Effector memory CD8-positive, alpha-beta T cell (primary cell): ENCODE measurements at regions not wholly inside any gene's neighbourhood (a gene's known extent, or its start where the extent isn't known, plus 50 kb on each side); places are given as distances from the start of the nearest gene placed in this dataset.

ENCODE experiments used
- ATAC-seq: fragments of 150-1000 bp; cut with Tn5 transposase; replicated peaks from 2 replicates; pipeline ENCODE4 v1.10.0; 2021; ENCODE audit warnings: mild to moderate bottlenecking, moderate library complexity
- DNase-seq, 3 experiments: peaks; one replicate each; pipeline ENCODE4 v3.0.0; 2021
- H3K27ac Mint-ChIP-seq, 2 donors: one replicate each; pipeline ENCODE4 v1.8.0; 2022; ENCODE audit warnings: mild to moderate bottlenecking in 2 of 2, mixed read lengths in 2 of 2, moderate library complexity in 2 of 2
- H3K27me3 Mint-ChIP-seq, 2 donors: one replicate each; pipeline ENCODE4 v1.8.0; 2022; ENCODE audit warnings: mixed read lengths in 2 of 2
- H3K36me3 Mint-ChIP-seq: one replicate; pipeline ENCODE4 v1.8.0; 2022; ENCODE audit warnings: mild to moderate bottlenecking, moderate library complexity, mixed read lengths; ENCODE audit not compliant: insufficient read depth
- H3K4me1 Mint-ChIP-seq, 2 donors: one replicate each; pipeline ENCODE4 v1.8.0; 2022; ENCODE audit warnings: low read depth in 2 of 2, mixed read lengths in 2 of 2
- H3K4me3 Mint-ChIP-seq, 2 donors: one replicate each; pipeline ENCODE4 v1.8.0; 2022; ENCODE audit warnings: mild to moderate bottlenecking in 2 of 2, mixed read lengths in 2 of 2, moderate library complexity in 2 of 2
- H3K9me3 Mint-ChIP-seq, 2 donors: one replicate each; pipeline ENCODE4 v1.8.0; 2022; ENCODE audit warnings: mixed read lengths in 2 of 2

DNA sequence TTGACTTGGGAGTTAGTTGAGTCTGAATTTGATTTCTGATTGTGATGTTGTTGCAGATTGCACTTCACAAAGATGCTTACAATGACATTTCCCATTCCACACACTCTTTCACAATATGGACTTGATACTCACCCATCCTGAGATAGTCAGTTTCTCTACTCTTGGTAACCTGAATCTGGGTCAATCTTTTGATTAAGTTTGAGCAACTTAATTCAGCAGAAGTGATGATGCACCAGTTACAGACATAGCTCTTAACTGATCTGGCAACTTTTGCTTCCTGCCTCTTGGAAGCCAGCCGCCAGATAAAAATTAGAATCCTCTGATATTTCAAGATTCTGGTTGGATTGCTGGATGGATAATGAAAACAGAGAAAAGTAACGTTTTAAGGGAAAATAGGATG, 79.7 kb upstream of the OSMR start:
- ATAC-seq (no peak), DNase-seq (no peak)
- Mint-ChIP-seq H3K36me3 (no peaks in the 10 kb centered on the region), H3K4me3 (no peak overlapping the region), H3K4me1 (no peaks in the 10 kb centered on the region), H3K27me3 (peaks cover 14 to 39% of the 10 kb centered on the region in 2 donors), H3K27ac (no peak overlapping the region), H3K9me3 (peaks cover 0 to 3% of the 10 kb centered on the region in 2 donors)

GRCh38 chr5:38768412-38769211, 77.2 kb upstream of the OSMR start:
- no peak overlapping the region for H3K4me3 Mint-ChIP-seq
- DNase-seq: no peak
- H3K36me3 Mint-ChIP-seq: no peaks in the 10 kb centered on the region
- no peak for ATAC-seq
- no peak overlapping the region for H3K27ac Mint-ChIP-seq
- peaks cover 12 to 50% of the 10 kb centered on the region in 2 donors for H3K27me3 Mint-ChIP-seq
- H3K9me3 Mint-ChIP-seq: peaks cover 0 to 3% of the 10 kb centered on the region in 2 donors
- H3K4me1 Mint-ChIP-seq: no peaks in the 10 kb centered on the region

GRCh38 chr5:38772471-38772870, 73.3 kb upstream of the OSMR start:
- Mint-ChIP-seq H3K36me3 (no peaks in the 10 kb centered on the region), H3K4me3 (no peak overlapping the region), H3K4me1 (no peaks in the 10 kb centered on the region), H3K27me3 (peaks cover 19 to 25% of the 10 kb centered on the region in 2 donors), H3K9me3 (peaks cover 0 to 2% of the 10 kb centered on the region in 2 donors), H3K27ac (no peak overlapping the region)
- ATAC-seq: no peak
- DNase-seq: no peak

GRCh38 chr5:38775218-38775840, 70.5 kb upstream of the OSMR start:
- H3K27ac Mint-ChIP-seq: no peak overlapping the region
- DNase-seq (no peak), ATAC-seq (no peak)
- H3K27me3 Mint-ChIP-seq: peaks cover 20 to 29% of the 10 kb centered on the region in 2 donors
- H3K36me3 Mint-ChIP-seq: no peaks in the 10 kb centered on the region
- H3K4me1 Mint-ChIP-seq: no peaks in the 10 kb centered on the region
- H3K9me3 Mint-ChIP-seq: peaks cover 0 to 2% of the 10 kb centered on the region in 2 donors
- H3K4me3 Mint-ChIP-seq: no peak overlapping the region

GRCh38 chr5:38776149-38776896, 69.5 kb upstream of the OSMR start:
- H3K4me1 Mint-ChIP-seq: no peaks in the 10 kb centered on the region
- peaks cover 0 to 4% of the 10 kb centered on the region in 2 donors for H3K9me3 Mint-ChIP-seq
- no peak overlapping the region for H3K27ac Mint-ChIP-seq
- no peak overlapping the region for H3K4me3 Mint-ChIP-seq
- no peak for ATAC-seq
- no peaks in the 10 kb centered on the region for H3K36me3 Mint-ChIP-seq
- DNase-seq: no peak
- peaks cover 26 to 39% of the 10 kb centered on the region in 2 donors for H3K27me3 Mint-ChIP-seq

GRCh38 chr5:38777111-38777510, 68.7 kb upstream of the OSMR start:
- Mint-ChIP-seq H3K36me3 (no peaks in the 10 kb centered on the region), H3K9me3 (peaks cover 0 to 4% of the 10 kb centered on the region in 2 donors), H3K27ac (no peak overlapping the region), H3K4me1 (no peaks in the 10 kb centered on the region), H3K4me3 (no peak overlapping the region), H3K27me3 (peaks cover 26 to 34% of the 10 kb centered on the region in 2 donors)
- ATAC-seq (no peak), DNase-seq (no peak)

GRCh38 chr5:38780316-38780715, 65.5 kb upstream of the OSMR start:
- ATAC-seq: no peak
- H3K4me3 Mint-ChIP-seq: no peak overlapping the region
- no peaks in the 10 kb centered on the region for H3K4me1 Mint-ChIP-seq
- peaks cover 18 to 32% of the 10 kb centered on the region in 2 donors for H3K27me3 Mint-ChIP-seq
- H3K9me3 Mint-ChIP-seq: peaks cover 0 to 3% of the 10 kb centered on the region in 2 donors
- H3K27ac Mint-ChIP-seq: no peak overlapping the region
- no peaks in the 10 kb centered on the region for H3K36me3 Mint-ChIP-seq
- DNase-seq: no peak

- Mint-ChIP-seq H3K4me1 (no peaks in the 10 kb centered on the region), H3K9me3 (peaks cover 0 to 5% of the 10 kb centered on the region in 2 donors), H3K36me3 (no peaks in the 10 kb centered on the region), H3K4me3 (no peak overlapping the region), H3K27ac (no peak overlapping the region), H3K27me3 (peaks cover 23 to 32% of the 10 kb centered on the region in 2 donors)
- DNase-seq (no peak), ATAC-seq (no peak)
Measured at GRCh38 chr5:38780945-38781344, 64.9 kb upstream of the OSMR start.

DNA sequence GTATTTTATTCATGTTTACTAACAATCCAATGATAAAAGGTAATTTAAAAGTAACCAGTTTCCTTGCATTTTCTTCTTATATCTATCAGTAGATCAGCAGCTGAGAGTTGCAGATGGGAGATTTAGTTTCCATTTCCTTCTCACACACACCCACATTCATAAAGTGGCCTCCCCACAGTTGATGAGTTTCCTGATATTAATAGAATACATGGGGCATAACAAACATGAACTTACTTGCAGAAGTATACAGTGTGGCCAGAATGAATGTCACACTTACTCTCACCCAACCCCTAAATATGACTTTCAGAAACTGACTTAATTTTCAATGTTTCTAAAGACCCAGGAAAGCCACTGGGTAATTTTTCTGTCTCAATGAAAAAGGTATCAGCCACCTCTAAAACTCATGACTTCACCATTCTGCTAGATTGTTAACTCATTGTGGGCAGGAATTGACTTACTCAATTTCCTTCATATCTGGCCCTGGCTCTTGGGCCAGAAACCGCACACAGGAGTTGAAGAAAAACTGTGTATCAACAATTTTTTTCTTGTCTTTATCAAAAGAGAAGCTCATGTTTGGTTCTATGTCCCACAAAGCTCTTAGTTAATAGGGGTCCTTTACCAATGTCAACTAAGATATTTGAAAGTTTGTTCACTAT, 63.5 kb upstream of the OSMR start:
- H3K27ac Mint-ChIP-seq: no peak overlapping the region
- DNase-seq (no peak), ATAC-seq (no peak)
- H3K9me3 Mint-ChIP-seq: peaks cover 0 to 7% of the 10 kb centered on the region in 2 donors
- no peaks in the 10 kb centered on the region for H3K4me1 Mint-ChIP-seq
- peaks cover 15 to 30% of the 10 kb centered on the region in 2 donors for H3K27me3 Mint-ChIP-seq
- H3K36me3 Mint-ChIP-seq: no peaks in the 10 kb centered on the region
- no peak overlapping the region for H3K4me3 Mint-ChIP-seq

GRCh38 chr5:38783011-38783561, 62.7 kb upstream of the OSMR start:
- no peaks in the 10 kb centered on the region for H3K36me3 Mint-ChIP-seq
- DNase-seq: no peak
- H3K27ac Mint-ChIP-seq: no peak overlapping the region
- H3K4me3 Mint-ChIP-seq: no peak overlapping the region
- peaks cover 0 to 7% of the 10 kb centered on the region in 2 donors for H3K9me3 Mint-ChIP-seq
- peaks cover 13 to 24% of the 10 kb centered on the region in 2 donors for H3K27me3 Mint-ChIP-seq
- ATAC-seq: no peak
- H3K4me1 Mint-ChIP-seq: no peaks in the 10 kb centered on the region

DNA sequence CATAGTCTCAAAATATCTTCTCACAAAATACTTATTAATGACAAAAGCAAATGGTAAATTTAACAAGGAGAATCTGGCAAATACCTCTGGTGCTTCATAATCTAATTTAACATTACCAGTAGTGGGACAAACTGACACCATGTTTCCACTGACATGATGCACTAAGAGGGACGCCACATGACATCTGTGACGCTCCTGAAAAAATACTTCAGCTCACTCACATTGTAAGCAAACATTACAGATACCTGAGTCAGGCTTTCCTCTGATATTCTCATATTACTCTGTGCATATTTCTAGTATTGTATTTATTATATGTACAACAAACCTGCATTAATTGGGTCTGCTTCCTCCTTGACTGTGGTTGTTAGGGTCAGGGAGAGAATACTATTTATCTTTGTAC, 56.7 kb upstream of the OSMR start:
- no peak overlapping the region for H3K27ac Mint-ChIP-seq
- ATAC-seq: no peak

GRCh38 chr5:38789777-38790176, 56.0 kb upstream of the OSMR start:
- Mint-ChIP-seq H3K27ac (no peak overlapping the region), H3K27me3 (peaks cover 29 to 38% of the 10 kb centered on the region in 2 donors), H3K9me3 (peaks cover 0 to 5% of the 10 kb centered on the region in 2 donors), H3K4me3 (no peak overlapping the region), H3K4me1 (no peaks in the 10 kb centered on the region), H3K36me3 (no peaks in the 10 kb centered on the region)
- DNase-seq: no peak
- no peak for ATAC-seq

More for the DNA sequence above, 56.7 kb upstream of the OSMR start:
- peaks cover 25 to 33% of the 10 kb centered on the region in 2 donors for H3K27me3 Mint-ChIP-seq
- no peaks in the 10 kb centered on the region for H3K4me1 Mint-ChIP-seq
- peaks cover 0 to 5% of the 10 kb centered on the region in 2 donors for H3K9me3 Mint-ChIP-seq
- H3K36me3 Mint-ChIP-seq: no peaks in the 10 kb centered on the region
- H3K4me3 Mint-ChIP-seq: no peak overlapping the region
- no peak for DNase-seq

DNA sequence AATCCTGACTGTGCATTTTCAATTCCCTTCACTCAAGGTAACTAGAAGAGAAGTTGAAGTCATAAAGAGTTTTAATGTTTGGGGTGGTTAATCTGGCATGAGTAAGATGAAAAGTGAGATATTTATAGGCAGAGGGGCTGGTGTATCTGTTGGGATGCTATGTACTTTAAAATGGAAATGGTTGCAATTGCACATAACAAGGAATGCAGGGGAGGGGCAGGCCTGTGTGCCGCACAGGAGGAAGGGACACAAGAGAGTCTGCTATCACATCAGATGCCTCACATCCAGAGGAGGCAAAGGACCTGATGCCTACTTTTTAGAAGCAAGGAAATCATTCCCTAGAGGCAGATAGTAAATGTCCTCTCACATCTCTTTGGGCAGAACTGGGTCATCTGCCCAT, 55.5 kb upstream of the OSMR start:
- ATAC-seq: no peak
- Mint-ChIP-seq H3K4me1 (no peaks in the 10 kb centered on the region), H3K9me3 (peaks cover 0 to 5% of the 10 kb centered on the region in 2 donors), H3K27ac (no peak overlapping the region), H3K27me3 (peaks cover 34 to 43% of the 10 kb centered on the region in 2 donors), H3K4me3 (no peak overlapping the region), H3K36me3 (no peaks in the 10 kb centered on the region)
- DNase-seq: no peak
